Skeletal muscle satellite cell (primary cell): ENCODE measurements at regions not wholly inside any gene's neighbourhood (a gene's known extent, or its start where the extent isn't known, plus 50 kb on each side); places are given as distances from the start of the nearest gene placed in this dataset.
A peak's percentile ranks its signal among the peaks of the same experiment; 100 is the strongest.

Experiments used
- H3K27me3 ChIP-seq: 2 replicates; pipeline ENCODE4 v1.7.0; 2013; ENCODE audit warnings: low read length; ENCODE audit not compliant: control insufficient read depth, insufficient read depth
- H3K36me3 ChIP-seq: 2 replicates; pipeline ENCODE4 v1.7.0; 2013; ENCODE audit warnings: mild to moderate bottlenecking, control low read depth, low read length; ENCODE audit not compliant: insufficient read depth
- H3K4me1 ChIP-seq: 2 replicates; pipeline ENCODE4 v1.7.0; 2013; ENCODE audit warnings: low read length; ENCODE audit not compliant: control insufficient read depth, insufficient read depth
- H3K4me2 ChIP-seq: 2 replicates; pipeline ENCODE4 v1.7.0; 2013; ENCODE audit warnings: mild to moderate bottlenecking, low read length
- H3K4me3 ChIP-seq: 2 replicates; pipeline ENCODE4 v1.7.0; 2013; ENCODE audit warnings: low read length
- H3K9ac ChIP-seq: 2 replicates; pipeline ENCODE4 v1.7.0; 2013; ENCODE audit warnings: mild to moderate bottlenecking, low read depth, low read length, moderate library complexity
- H3K9me3 ChIP-seq: replicated peaks from 2 replicates; pipeline ENCODE4 v1.7.0; 2013; ENCODE audit warnings: mild to moderate bottlenecking, control low read depth, low read length

DNA sequence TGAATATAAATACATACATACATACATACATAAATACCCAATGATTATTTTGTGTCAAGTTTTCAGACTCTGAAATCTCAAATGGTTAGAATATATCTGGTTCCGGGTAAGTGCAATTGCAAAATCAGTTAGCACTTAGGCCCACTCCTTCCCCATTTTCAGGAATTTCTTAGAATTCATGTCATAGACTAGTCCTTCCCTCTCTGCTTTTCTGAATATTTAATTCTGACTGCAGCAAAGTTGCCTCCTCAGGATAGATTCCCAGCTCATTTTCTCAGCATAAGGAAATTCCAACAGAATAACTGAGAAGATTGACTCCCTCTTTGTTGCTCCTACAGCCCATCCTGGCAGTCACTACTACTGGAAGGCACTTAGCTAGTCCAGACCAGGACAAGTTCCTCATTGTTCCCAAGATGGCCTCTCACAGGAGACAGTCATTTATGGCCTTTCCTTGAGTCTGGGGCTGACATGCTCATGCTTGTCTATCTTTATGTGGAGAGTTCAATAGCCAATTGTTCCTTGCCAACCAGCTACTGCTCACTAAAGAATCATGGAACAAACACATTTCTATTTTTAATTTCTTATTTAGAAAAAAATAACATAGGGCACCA, 142.9 kb upstream of the ITGB1 start:
- Histone ChIP-seq H3K4me3 (no peak overlapping the region), H3K9me3 (no peaks in the 10 kb centered on the region), H3K27me3 (no peaks in the 10 kb centered on the region), H3K9ac (no peak overlapping the region), H3K4me2 (no peak overlapping the region), H3K36me3 (no peaks in the 10 kb centered on the region), H3K4me1 (peaks cover 16% of the 10 kb centered on the region)

DNA sequence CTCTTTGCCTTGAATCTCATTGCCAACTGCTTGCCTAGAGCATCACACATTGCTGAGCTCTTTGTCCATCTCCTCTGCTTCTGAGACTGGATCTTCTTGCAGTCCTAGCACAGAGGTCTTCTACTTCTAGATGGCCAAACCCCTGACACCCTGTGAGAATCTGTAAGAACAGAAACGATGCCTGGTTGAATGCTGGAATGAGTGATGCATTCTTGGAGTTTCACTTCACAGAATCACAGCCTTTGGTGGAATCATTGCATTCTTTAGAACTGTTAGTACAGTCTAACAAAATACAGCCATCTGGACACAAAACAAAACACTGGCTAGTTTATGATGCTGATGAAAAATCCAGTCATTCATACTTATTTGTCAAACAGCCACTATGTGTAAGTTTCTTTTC, 141.7 kb upstream of the ITGB1 start:
- peaks cover 16% of the 10 kb centered on the region for H3K4me1 ChIP-seq
- H3K4me3 ChIP-seq: no peak overlapping the region
- no peaks in the 10 kb centered on the region for H3K27me3 ChIP-seq
- no peaks in the 10 kb centered on the region for H3K9me3 ChIP-seq
- H3K9ac ChIP-seq: no peak overlapping the region
- H3K4me2 ChIP-seq: no peak overlapping the region
- no peaks in the 10 kb centered on the region for H3K36me3 ChIP-seq

DNA sequence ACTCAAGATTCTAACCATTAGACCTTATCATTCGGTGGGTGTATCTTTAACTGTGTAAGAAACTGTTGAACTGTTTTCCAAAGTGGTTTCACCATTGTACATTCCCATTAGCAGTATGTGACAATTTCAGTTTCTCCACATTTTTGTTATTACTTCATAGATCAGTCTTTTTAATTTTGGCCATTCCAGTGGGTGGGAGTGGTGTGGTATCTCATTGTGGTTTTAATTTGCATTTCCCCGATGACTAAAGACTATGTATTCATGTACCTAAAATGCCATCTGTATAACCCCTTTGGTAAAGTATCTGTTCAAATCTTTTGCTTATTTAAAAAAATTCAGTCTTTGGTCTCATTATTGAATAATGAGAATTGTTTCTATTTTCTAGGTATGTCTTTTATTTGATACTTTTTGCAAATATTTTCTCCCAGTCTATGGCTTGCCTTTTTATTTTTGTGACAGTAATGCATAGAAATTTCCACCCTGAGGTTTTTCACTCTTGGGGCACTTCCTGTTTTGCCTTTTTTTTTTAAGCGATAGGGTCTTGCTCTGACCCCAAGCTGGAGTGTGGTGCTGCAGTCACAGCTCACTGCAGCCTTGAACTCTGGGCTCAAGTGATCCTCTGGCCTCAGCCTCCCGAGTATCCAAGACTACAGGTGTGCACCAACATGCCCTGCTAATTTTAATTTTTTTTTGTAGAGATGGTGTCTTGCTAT, 141.1 kb upstream of the ITGB1 start:
- Histone ChIP-seq H3K4me1 (peaks cover 16% of the 10 kb centered on the region), H3K9ac (no peak overlapping the region), H3K9me3 (no peaks in the 10 kb centered on the region), H3K27me3 (no peaks in the 10 kb centered on the region), H3K4me2 (no peak overlapping the region), H3K4me3 (no peak overlapping the region), H3K36me3 (no peaks in the 10 kb centered on the region)

DNA sequence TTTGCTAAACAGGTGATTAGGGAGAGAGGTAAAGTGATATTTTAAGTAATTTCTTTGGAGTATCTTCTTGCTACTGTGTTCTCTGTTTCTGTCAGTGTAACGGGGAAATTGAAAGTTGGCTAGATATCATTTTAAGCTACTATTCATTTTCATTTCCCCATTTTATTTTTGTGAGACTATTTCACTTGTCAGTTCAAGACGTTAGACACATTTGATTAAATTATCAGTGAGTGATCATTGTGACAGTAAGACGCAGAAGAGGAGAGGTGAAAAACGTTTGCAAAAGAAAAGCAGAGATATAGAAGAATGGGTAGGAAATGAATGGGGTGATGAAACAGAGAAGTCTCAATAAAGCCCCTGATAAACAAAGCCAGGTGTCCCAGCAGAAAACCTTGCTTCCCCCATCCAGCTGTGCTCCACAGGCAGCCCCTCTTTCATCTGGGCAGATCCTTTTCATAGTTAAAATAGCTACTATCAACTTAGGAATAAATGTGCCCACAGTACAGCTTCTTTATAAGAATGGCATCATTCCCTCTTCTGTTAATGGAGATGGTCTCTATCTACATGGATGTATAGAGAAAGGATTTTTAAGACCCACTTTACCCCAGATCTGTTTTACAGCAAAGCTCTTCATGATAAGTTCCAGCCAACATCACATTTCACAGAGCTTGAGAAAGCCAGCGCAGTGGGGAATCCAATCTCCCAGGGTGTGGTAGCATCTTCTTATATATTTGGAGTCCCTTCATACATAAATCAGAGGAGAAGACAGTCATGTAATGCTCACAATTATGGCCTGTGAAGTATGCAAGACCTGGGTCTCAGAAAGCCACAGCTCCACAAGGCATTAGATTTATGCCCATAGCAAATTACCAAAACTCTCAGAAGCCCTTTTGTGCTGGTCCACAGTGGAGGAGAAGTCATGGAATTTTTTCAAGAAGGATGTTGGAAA, 138.1 kb upstream of the ITGB1 start:
- Histone ChIP-seq H3K9ac (no peak overlapping the region), H3K4me1 (peaks cover 16% of the 10 kb centered on the region), H3K27me3 (no peaks in the 10 kb centered on the region), H3K4me2 (no peak overlapping the region), H3K36me3 (no peaks in the 10 kb centered on the region), H3K4me3 (no peak overlapping the region), H3K9me3 (no peaks in the 10 kb centered on the region)

DNA sequence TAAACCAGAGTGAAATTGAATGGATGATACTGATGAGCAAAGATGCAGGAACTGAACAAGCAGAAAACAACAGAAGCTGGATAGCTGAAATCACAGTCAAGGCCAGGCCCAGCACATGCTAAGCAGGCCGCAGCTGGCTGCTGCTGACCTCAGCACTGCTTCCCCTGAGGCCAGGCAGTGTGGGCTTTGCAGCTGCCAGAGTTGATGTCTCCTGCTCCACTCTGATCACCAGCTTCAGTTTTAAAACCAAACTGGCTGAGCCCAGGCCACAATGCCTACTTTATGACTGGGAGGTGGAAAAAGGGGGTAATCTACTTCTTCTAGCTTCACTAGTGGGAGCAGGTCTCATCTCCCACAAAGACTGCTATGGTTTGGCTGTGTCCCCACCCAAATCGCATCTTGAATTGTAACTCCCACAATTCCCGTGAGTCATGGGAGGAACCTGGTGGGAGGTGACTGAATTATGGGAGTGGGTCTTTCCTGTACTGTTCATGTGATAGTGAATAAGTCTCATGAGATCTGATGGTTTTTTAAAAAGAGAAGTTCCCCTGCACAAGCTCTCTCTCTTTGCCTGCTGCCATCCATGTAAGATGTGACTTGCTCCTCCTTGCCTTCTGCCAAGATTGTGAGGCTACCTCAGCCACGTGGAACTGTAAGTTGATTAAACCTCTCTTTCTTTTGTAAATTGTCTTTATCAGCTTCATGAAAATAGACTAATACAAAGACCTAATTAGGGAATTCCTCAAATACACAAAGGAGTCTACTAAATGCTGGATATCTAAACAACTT, 136.4 kb upstream of the ITGB1 start:
- H3K9ac ChIP-seq: no peak overlapping the region
- H3K4me1 ChIP-seq: peaks cover 8% of the 10 kb centered on the region
- H3K36me3 ChIP-seq: no peaks in the 10 kb centered on the region
- no peaks in the 10 kb centered on the region for H3K27me3 ChIP-seq
- no peak overlapping the region for H3K4me3 ChIP-seq
- H3K9me3 ChIP-seq: no peaks in the 10 kb centered on the region
- H3K4me2 ChIP-seq: no peak overlapping the region

DNA sequence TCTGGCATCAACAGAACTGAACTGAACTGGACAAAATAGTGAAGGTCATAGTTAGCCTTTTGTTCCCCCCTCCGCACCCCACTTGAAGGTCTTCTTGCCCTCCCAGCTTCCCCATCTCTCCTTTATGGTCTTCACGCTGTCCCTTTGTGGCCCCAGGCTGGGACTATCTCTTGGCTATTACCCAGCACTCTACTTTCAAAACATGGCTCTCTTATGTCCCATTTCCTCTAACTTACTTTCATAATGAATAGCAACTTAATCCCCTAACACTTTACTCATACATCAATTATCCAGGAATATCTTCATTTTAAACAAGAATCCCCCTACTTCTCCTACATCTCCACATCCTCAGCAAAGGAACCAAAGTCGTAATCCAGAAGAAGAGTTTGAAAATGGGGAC, 135.3 kb upstream of the ITGB1 start:
- H3K27me3 ChIP-seq: no peaks in the 10 kb centered on the region
- no peak overlapping the region for H3K9ac ChIP-seq
- no peak overlapping the region for H3K4me2 ChIP-seq
- H3K9me3 ChIP-seq: no peaks in the 10 kb centered on the region
- no peaks in the 10 kb centered on the region for H3K4me1 ChIP-seq
- no peaks in the 10 kb centered on the region for H3K36me3 ChIP-seq
- H3K4me3 ChIP-seq: no peak overlapping the region

DNA sequence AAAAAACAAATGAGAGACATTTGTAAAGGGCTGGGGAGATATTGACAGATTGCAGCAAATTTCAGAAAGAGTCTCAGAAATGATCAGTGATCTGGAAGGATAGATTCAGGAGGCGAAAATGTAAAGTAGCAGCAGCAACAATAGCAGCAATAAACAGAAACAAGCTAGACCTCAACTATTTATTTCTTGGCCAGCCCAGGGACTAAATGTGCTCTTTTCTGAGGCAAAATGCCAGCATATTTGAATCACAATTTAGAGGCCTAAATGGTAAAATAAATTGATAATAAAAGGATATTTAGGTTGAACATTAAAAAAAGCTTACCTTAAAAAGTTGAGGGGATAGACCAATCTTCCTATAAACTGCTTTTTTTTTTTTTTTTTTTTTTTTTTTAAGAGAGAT, 134.6 kb upstream of the ITGB1 start:
- Histone ChIP-seq H3K9me3 (no peaks in the 10 kb centered on the region), H3K4me3 (no peak overlapping the region), H3K36me3 (no peaks in the 10 kb centered on the region), H3K9ac (no peak overlapping the region), H3K27me3 (no peaks in the 10 kb centered on the region), H3K4me1 (no peaks in the 10 kb centered on the region), H3K4me2 (no peak overlapping the region)

DNA sequence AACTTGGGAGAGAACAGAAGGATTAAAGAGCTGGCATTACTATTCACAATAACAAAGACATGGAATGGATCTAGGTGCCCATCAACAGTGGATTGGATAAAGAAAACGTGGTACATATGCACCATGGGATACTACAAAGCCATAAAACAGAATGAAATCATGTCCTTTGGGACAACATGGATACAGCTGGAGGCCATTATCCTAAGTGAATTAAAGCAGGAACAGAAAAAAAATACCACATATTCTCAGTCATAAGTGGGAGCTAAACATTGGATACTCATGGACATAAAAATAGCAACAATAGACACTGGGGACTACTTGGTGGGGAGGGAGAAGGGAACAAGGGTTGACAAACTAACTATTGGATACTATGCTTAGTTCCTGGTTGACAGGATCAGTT, 133.2 kb upstream of the ITGB1 start:
- H3K36me3 ChIP-seq: no peaks in the 10 kb centered on the region
- no peaks in the 10 kb centered on the region for H3K9me3 ChIP-seq
- no peaks in the 10 kb centered on the region for H3K4me1 ChIP-seq
- no peaks in the 10 kb centered on the region for H3K27me3 ChIP-seq
- no peak overlapping the region for H3K4me3 ChIP-seq
- no peak overlapping the region for H3K9ac ChIP-seq
- no peak overlapping the region for H3K4me2 ChIP-seq

DNA sequence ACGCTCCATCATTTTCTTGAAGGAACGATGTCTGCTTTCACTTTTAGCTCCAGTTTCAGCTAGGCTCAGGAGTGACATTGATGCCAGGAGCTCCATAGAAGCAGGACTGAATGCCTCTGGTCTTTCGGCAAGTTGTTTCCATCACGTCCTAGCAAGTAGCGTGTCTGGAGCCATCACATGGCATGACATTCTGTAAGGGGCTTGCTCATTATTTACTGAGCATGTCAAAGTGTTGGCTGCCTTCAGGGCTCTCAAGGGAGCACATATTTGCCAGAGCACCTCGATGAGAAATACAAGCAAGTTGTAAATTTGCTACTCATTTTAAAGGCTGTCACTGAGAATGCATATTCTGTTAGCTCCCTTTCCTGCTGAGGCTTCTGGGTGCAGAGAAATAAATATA, 131.0 kb upstream of the ITGB1 start:
- Histone ChIP-seq H3K4me3 (no peak overlapping the region), H3K4me1 (no peaks in the 10 kb centered on the region), H3K9ac (no peak overlapping the region)

DNA sequence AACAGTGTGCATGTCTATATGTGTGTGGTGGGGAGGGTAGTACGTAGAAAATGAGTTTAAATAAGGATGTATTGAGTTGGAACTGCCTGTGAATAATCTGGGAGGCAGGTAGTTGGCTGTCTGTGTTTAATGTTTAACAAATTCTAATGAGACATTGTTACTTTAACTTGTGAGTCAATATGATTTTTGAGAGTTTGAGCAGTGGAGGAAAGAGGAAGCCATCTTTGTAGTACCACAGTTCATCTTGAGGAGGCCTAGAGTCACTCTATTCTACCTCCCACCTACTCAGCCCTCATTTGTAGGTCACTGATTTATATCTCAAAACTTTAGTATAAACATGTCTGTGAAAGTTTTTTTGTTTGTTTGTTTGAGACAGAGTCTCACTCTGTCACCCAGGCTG, 129.9 kb upstream of the ITGB1 start:
- H3K27me3 ChIP-seq: no peaks in the 10 kb centered on the region
- H3K9me3 ChIP-seq: no peaks in the 10 kb centered on the region
- H3K4me2 ChIP-seq: no peak overlapping the region
- H3K4me1 ChIP-seq: no peaks in the 10 kb centered on the region
- no peak overlapping the region for H3K4me3 ChIP-seq
- no peak overlapping the region for H3K9ac ChIP-seq
- H3K36me3 ChIP-seq: no peaks in the 10 kb centered on the region

More for the DNA sequence above, 131.0 kb upstream of the ITGB1 start:
- Histone ChIP-seq H3K27me3 (no peaks in the 10 kb centered on the region), H3K4me2 (peak overlapping the region; percentile 37), H3K36me3 (no peaks in the 10 kb centered on the region), H3K9me3 (no peaks in the 10 kb centered on the region)

DNA sequence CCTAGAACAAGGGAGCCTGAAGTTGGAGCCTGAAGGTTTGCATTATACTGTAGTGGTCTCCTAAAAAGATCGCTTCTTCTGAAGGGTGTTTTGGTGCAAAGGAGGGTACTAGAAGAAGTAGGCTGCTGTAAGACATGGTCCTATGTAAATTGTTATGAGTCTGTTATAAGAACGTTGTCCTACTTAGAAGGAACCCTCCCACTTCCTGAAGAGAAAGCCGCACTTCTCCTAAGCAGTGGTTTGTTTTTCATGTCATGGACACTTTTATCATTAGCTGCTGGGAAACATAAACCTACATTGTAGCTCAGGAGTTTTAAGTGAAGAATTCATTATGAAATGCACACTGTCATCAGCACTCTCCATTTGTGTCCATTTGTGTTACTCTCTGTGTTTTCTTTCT, 129.1 kb upstream of the ITGB1 start:
- Histone ChIP-seq H3K36me3 (no peaks in the 10 kb centered on the region), H3K4me2 (no peak overlapping the region), H3K9ac (no peak overlapping the region), H3K27me3 (no peaks in the 10 kb centered on the region), H3K9me3 (no peaks in the 10 kb centered on the region), H3K4me3 (no peak overlapping the region), H3K4me1 (no peaks in the 10 kb centered on the region)
